ENCODE measurements at regions not wholly inside any gene's neighbourhood (a gene's known extent, or its start where the extent isn't known, plus 50 kb on each side); places are given as distances from the start of the nearest gene placed in this dataset.
"Not testable (repeated sequence)": the region's sequence is repeated elsewhere in the genome, so short reads cannot be mapped to it uniquely, and the experiment has no call there.

- Histone ChIP-seq H3K27me3 (ENCODE audit: low read depth) (no peaks in the 10 kb centered on the region), H3K36me3 (no peaks in the 10 kb centered on the region), H3K9me3 (peaks cover 3% of the 10 kb centered on the region), H3K4me1 (no peaks in the 10 kb centered on the region), H3K27ac (no peak overlapping the region), H3K4me3 (no peak overlapping the region)
- TF ChIP-seq, protein P1, sequence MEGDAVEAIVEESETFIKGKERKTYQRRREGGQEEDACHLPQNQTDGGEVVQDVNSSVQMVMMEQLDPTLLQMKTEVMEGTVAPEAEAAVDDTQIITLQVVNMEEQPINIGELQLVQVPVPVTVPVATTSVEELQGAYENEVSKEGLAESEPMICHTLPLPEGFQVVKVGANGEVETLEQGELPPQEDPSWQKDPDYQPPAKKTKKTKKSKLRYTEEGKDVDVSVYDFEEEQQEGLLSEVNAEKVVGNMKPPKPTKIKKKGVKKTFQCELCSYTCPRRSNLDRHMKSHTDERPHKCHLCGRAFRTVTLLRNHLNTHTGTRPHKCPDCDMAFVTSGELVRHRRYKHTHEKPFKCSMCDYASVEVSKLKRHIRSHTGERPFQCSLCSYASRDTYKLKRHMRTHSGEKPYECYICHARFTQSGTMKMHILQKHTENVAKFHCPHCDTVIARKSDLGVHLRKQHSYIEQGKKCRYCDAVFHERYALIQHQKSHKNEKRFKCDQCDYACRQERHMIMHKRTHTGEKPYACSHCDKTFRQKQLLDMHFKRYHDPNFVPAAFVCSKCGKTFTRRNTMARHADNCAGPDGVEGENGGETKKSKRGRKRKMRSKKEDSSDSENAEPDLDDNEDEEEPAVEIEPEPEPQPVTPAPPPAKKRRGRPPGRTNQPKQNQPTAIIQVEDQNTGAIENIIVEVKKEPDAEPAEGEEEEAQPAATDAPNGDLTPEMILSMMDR (IDR thresholded peaks at IDR 0.05), result no peak
- ATAC-seq (no peak), DNase-seq (no peak)
- intact Hi-C loops (cut with DNase I), result no loop called here
Measured at GRCh38 chr1:224825525-224826000, 103.9 kb upstream of the DNAH14 start.

GRCh38 chr1:224828691-224829090, 100.8 kb upstream of the DNAH14 start:
- TF ChIP-seq, protein P1 (IDR thresholded peaks at IDR 0.05), result no peak
- H3K36me3 ChIP-seq, result no peaks in the 10 kb centered on the region
- DNase-seq, result no peak
- peaks cover 12% of the 10 kb centered on the region for H3K9me3 ChIP-seq
- no peaks in the 10 kb centered on the region for H3K4me1 ChIP-seq
- intact Hi-C loops (cut with DNase I), result no loop called here
- H3K27ac ChIP-seq, result no peak overlapping the region
- H3K4me3 ChIP-seq, result no peak overlapping the region
- no peaks in the 10 kb centered on the region for H3K27me3 ChIP-seq (ENCODE audit: low read depth)
- no peak for ATAC-seq

- DNase-seq (no peak), ATAC-seq (no peak)
- Histone ChIP-seq H3K27ac (no peak overlapping the region), H3K9me3 (peaks cover 9% of the 10 kb centered on the region), H3K4me3 (no peak overlapping the region), H3K27me3 (ENCODE audit: low read depth) (no peaks in the 10 kb centered on the region), H3K36me3 (no peaks in the 10 kb centered on the region), H3K4me1 (no peaks in the 10 kb centered on the region)
- TF ChIP-seq, protein P1 (IDR thresholded peaks at IDR 0.05), result no peak
- intact Hi-C loops (cut with DNase I), result no loop called here
Measured at GRCh38 chr1:224831501-224831900, 98.0 kb upstream of the DNAH14 start.

DNA sequence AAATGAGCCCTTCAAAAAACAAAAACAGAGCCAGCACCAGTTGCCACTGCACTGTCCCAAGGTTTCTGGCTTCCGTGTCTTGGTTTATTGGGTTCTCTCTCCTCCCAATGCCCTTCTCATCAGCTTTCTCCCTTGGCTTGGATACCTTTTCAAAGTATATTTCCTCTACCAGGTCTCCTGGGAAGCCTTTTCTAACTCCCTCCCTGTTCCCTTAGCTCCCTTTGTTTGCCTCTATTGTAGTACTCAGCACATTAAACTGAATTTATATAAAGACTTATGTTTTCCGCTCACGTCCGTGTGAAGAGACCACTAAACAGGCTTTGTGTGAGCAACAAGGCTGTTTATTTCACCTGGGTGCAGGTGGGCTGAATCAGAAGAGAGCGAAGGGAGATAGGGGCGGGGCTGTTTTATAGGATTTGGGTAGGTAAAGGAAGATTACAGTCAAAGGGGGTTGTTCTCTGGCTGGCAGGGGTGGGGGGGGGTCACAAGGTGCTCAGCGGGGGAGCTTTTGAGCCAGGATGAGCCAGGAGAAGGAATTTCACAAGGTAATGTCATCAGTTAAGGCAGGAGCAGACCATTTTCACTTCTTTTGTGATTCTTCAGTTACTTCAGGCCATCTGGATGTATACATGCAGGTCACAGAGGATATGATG, 89.7 kb upstream of the DNAH14 start:
- ATAC-seq; DNase-seq; H3K27me3 ChIP-seq (ENCODE audit: low read depth); H3K27ac ChIP-seq; H3K4me1 ChIP-seq; H3K36me3 ChIP-seq; H3K4me3 ChIP-seq; H3K9me3 ChIP-seq; intact Hi-C loops (cut with DNase I): not testable (repeated sequence)

- not testable (repeated sequence) for ATAC-seq, H3K27ac ChIP-seq, H3K4me1 ChIP-seq
Measured at GRCh38 chr1:224841803-224842202, 87.7 kb upstream of the DNAH14 start.

DNA sequence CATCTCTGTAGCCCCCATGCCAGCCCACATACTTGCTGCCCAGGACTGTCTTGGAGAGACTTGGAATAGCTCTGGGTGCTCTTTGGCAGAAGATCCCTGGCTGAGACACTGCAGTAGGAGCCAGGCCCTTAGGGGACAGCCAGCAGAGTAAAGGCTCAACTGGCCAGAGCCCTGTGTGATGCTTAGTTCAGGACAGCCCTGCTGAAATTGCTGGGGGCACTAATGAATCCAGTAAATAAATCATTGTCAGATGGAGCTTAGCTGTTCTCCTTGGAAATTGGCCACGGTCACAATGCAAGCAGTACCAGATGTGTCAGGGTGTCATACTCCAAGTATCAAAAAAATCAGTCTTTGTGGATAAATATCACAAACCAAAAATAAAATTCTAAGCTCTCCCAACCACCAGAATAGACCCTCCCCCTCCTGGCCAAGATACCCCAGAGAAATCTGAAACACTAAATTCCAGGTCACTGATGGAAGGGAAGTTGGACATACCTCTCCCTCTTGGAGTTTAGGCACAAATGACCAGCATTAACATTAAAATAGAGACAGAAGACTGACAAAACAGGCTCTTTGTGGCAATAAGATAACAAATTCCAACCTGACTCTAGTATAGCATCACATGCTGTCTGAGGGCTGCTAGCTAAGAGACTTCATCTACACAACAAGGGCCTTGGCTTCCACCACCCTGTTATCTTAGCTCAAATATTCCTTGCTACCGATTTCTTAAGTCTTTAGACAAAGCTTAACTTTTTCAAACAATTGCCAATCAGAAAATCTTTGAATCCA, 83.2 kb upstream of the DNAH14 start:
- intact Hi-C loops (cut with DNase I), result no loop called here
- no peak overlapping the region for H3K4me3 ChIP-seq
- H3K9me3 ChIP-seq, result no peaks in the 10 kb centered on the region
- no peak overlapping the region for H3K27ac ChIP-seq
- no peaks in the 10 kb centered on the region for H3K4me1 ChIP-seq
- no peaks in the 10 kb centered on the region for H3K27me3 ChIP-seq (ENCODE audit: low read depth)
- TF ChIP-seq, protein P1 (IDR thresholded peaks at IDR 0.05), result no peak
- no peaks in the 10 kb centered on the region for H3K36me3 ChIP-seq
- ATAC-seq (no peak), DNase-seq (no peak)

More at GRCh38 chr1:224841803-224842202, 87.7 kb upstream of the DNAH14 start:
- DNase-seq; H3K9me3 ChIP-seq; H3K4me3 ChIP-seq; H3K36me3 ChIP-seq; intact Hi-C loops (cut with DNase I); H3K27me3 ChIP-seq (ENCODE audit: low read depth): not testable (repeated sequence)
